Thoracic aorta (tissue), 2 donors: ENCODE measurements at regions not wholly inside any gene's neighbourhood (a gene's known extent, or its start where the extent isn't known, plus 50 kb on each side); places are given as distances from the start of the nearest gene placed in this dataset.
A peak's percentile ranks its signal among the peaks of the same experiment; 100 is the strongest.

Experiments
- ATAC-seq: fragments of 150-250 bp; one replicate; pipeline ENCODE4 v1.8.0; 2017; ENCODE audit warnings: low read depth; ENCODE audit not compliant: insufficient number of reproducible peaks, low FRiP score
- DNase-seq: peaks from one replicate; pipeline ENCODE4 v3.0.0-alpha.2; 2020; ENCODE audit warnings: low spot score
- H3K27ac ChIP-seq, 2 donors: fragments of 200-600 bp; sonication (generic); 1 replicate in 1 of 2; 2 replicates in 1 of 2; pipeline ENCODE4 v1.5.1; 2016; ENCODE audit warnings: mild to moderate bottlenecking in 2 of 2, moderate library complexity in 2 of 2
- H3K27me3 ChIP-seq: fragments of 200-600 bp; sonication (generic); replicated peaks from 2 replicates; pipeline ENCODE4 v1.6.0; 2016; ENCODE audit warnings: mild to moderate bottlenecking; ENCODE audit not compliant: insufficient read depth
- H3K36me3 ChIP-seq: fragments of 200-600 bp; sonication (generic); one replicate; pipeline ENCODE4 v1.5.1; 2016
- H3K4me1 ChIP-seq, 2 donors: fragments of 200-600 bp; sonication (generic); 1 replicate in 1 of 2; 2 replicates in 1 of 2; pipeline versions ENCODE4 v1.5.1 to v1.6.0; 2016; ENCODE audit warnings: low read depth in 2 of 2, mild to moderate bottlenecking in 1 of 2; ENCODE audit not compliant: control insufficient read depth in 1 of 2
- H3K4me3 ChIP-seq: fragments of 200-600 bp; sonication (generic); 2 replicates; pipeline ENCODE4 v1.5.1; 2016; ENCODE audit warnings: mild to moderate bottlenecking
- H3K9me3 ChIP-seq: fragments of 200-600 bp; sonication (generic); 2 replicates; pipeline ENCODE4 v1.5.1; 2016
- TF ChIP-seq, protein P1 (sequence below): fragments of 200-600 bp; sonication (generic); IDR thresholded peaks from one replicate; pipeline ENCODE4 v1.5.1; 2019; ENCODE audit warnings: antibody characterized with exemption

DNA sequence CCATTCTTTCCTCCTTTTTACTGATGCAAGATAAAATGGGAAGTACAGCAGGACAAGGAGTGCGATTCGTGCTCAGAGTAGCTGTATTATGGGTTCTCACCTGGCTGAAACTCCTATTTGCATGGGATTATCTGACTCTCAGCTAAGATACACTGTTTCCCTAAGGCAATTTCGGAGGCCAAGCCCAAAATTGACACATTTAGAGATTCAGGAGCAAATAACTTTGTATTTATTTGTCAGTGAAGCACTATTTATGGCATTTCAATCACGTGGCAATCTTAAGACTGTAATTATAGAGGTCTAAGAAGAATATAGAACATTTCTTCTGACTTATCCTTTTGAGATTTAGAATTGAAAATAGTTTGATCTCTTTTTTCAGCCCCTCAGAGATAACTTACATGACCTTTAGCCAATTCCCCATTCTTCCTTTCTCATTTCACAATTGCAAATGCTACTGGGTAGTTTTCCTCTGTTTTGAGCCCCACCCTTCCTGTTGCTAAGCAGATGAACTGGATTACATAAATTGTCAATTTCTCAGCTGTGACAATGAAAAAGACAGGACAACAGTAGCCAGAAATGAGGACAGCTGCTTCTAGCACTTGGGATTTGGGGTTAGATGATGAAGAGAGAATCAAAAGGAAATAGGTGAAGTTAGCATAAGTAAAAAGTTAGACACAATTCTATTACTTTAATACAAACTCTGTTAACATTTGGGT, 122.7 kb upstream of the FRY start:
- H3K4me3 ChIP-seq: no peak overlapping the region
- TF ChIP-seq, protein P1, sequence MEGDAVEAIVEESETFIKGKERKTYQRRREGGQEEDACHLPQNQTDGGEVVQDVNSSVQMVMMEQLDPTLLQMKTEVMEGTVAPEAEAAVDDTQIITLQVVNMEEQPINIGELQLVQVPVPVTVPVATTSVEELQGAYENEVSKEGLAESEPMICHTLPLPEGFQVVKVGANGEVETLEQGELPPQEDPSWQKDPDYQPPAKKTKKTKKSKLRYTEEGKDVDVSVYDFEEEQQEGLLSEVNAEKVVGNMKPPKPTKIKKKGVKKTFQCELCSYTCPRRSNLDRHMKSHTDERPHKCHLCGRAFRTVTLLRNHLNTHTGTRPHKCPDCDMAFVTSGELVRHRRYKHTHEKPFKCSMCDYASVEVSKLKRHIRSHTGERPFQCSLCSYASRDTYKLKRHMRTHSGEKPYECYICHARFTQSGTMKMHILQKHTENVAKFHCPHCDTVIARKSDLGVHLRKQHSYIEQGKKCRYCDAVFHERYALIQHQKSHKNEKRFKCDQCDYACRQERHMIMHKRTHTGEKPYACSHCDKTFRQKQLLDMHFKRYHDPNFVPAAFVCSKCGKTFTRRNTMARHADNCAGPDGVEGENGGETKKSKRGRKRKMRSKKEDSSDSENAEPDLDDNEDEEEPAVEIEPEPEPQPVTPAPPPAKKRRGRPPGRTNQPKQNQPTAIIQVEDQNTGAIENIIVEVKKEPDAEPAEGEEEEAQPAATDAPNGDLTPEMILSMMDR: no peak
- H3K27ac ChIP-seq: no peak overlapping the region
- no peaks in the 10 kb centered on the region for H3K9me3 ChIP-seq
- no peaks in the 10 kb centered on the region for H3K36me3 ChIP-seq
- ATAC-seq (no peak), DNase-seq (no peak)
- no peaks in the 10 kb centered on the region for H3K27me3 ChIP-seq
- H3K4me1 ChIP-seq: peaks cover 0 to 24% of the 10 kb centered on the region in 2 donors

DNA sequence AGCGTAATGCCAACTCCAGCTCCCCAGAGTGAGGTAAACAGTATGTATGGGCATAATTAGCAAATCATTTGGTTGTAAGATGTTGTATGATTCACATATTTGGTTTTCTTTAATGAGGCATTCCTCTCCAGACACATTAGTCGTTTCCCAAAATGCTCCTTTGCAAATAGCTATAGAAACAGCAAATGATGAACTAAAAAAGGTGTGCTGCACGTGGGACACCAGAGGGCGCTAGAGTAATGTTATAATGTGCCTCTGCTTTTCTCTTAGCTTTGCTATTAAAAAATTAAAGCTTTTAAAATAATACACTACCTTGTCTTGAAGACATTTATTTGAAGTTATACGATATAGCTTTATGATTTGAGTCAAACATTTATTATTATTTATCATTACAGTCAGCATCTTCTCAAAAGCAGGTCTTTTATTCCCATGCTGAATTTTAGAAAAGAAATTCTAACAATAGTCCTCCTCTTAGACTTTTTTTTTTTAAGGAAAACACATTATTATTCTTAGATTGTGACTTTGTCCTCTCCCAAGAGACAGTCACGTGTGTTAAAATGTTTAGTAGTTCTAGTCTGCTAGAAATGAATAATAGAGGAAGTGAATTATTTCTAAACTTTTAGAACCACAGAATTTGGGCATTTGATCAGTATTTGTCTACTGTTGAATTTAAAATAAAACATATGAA, 121.6 kb upstream of the FRY start:
- TF ChIP-seq, protein P1: peak; percentile 81
- ATAC-seq (no peak), DNase-seq (no peak)
- Histone ChIP-seq H3K9me3 (no peaks in the 10 kb centered on the region), H3K4me1 (peaks cover 0 to 24% of the 10 kb centered on the region in 2 donors), H3K27me3 (no peaks in the 10 kb centered on the region), H3K36me3 (no peaks in the 10 kb centered on the region), H3K27ac (no peak overlapping the region), H3K4me3 (no peak overlapping the region)

DNA sequence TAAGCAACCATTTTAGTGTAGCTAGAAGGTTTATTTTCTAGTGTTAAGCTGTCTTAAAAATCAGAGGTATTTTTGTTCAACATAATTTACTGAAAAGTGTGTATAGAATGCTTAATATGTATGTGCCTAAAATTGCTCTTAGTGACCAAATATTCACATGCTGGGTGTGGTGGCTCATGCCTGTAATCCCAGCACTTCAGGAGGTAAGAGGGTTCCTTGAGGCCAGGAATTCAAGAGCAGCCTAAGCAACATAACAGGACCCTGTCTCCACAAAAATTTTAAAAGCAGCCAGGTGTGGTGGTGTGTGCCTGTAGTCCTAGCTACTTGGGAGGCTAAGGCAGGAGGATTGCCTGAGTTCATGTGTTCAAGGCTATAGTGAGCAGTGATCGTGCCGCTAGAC, 120.9 kb upstream of the FRY start:
- no peaks in the 10 kb centered on the region for H3K27me3 ChIP-seq
- peaks cover 0 to 19% of the 10 kb centered on the region in 2 donors for H3K4me1 ChIP-seq
- H3K9me3 ChIP-seq: no peaks in the 10 kb centered on the region
- TF ChIP-seq, protein P1: no peak
- DNase-seq: no peak
- H3K4me3 ChIP-seq: no peak overlapping the region
- H3K36me3 ChIP-seq: no peaks in the 10 kb centered on the region
- no peak for ATAC-seq
- H3K27ac ChIP-seq: no peak overlapping the region

DNA sequence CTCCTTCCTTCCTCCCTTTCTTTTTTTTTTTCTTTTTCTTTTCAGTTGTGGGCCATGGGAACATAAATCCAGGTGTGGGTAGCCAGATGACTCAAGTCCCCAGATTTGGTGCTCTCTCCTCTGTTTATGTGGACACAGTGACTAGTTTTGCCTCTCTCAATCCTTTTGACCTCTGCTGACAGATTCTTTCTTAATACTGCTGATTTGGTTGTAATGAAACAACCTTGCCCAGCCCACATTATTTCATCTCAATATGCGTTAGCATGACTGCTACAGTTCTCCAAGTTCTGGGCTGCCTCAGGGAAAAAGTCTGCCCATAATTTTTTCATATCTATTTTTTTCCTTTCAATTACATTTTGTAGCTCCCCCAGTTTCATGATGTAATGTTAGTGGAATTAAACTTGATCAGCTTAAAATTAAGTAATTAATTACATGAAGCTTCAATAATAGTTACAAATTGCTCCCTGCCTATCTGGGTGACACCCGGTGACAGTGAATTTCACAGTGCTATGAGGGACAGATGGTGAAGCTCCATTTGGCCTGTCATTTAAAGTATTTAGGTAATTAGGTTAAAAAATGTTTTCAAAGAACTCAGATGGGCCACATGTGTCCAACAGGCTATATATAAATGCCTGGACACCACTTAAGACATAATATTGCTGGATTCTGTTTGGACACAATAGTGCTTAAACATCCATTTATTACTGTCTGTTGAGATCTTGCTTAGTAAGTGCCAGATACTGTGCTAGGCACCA, 118.8 kb upstream of the FRY start:
- Histone ChIP-seq H3K4me3 (no peak overlapping the region), H3K27me3 (no peaks in the 10 kb centered on the region), H3K27ac (no peak overlapping the region), H3K9me3 (no peaks in the 10 kb centered on the region), H3K36me3 (no peaks in the 10 kb centered on the region), H3K4me1 (peaks cover 0 to 19% of the 10 kb centered on the region in 2 donors)
- DNase-seq (no peak), ATAC-seq (no peak)
- TF ChIP-seq, protein P1: no peak

DNA sequence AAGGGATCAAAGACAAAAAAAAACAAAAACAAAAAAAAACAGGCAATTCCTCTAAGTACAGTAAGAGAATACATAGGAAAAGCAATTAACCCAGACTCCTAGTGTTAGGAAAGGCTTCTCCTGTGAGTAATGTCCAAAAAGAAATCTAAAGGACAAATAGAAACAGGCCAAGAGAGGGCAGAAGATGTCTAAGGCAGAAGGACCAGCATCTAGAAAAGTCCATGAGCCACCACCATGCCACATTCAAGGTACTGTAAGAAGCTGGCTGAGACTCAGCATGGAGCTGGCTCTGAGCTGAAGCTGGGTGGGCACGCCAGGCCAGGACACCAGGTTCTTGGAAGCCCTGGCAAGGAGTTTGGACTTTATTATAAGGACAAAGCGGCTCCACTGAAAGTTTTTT, 118.1 kb upstream of the FRY start:
- no peak overlapping the region for H3K27ac ChIP-seq
- no peaks in the 10 kb centered on the region for H3K9me3 ChIP-seq

More for the DNA sequence above, 118.1 kb upstream of the FRY start:
- Histone ChIP-seq H3K36me3 (no peaks in the 10 kb centered on the region), H3K27me3 (no peaks in the 10 kb centered on the region), H3K4me3 (no peak overlapping the region), H3K4me1 (peaks cover 0 to 19% of the 10 kb centered on the region in 2 donors)
- DNase-seq (no peak), ATAC-seq (no peak)
- TF ChIP-seq, protein P1: no peak
